ENCODE measurements at regions not wholly inside any gene's neighbourhood (a gene's known extent, or its start where the extent isn't known, plus 50 kb on each side); places are given as distances from the start of the nearest gene placed in this dataset.

GRCh38 chr18:72985686-72986085 lies 117.9 kb upstream of the NETO1 start:
- Mint-ChIP-seq H3K4me1 (no peaks in the 10 kb centered on the region), H3K27ac (no peak overlapping the region), H3K4me3 (no peak overlapping the region), H3K36me3 (ENCODE audit: insufficient read depth in 1 of 3, low read depth in 3 of 3) (no peaks in the 10 kb centered on the region), H3K9me3 (peaks cover 0 to 3% of the 10 kb centered on the region in 2 experiments; a peak in 2 of 5 replicates), H3K27me3 (ENCODE audit: low read depth) (no peaks in the 10 kb centered on the region)
- no CpG with 5 or more reads among the region's 2 CpGs for WGBS (ENCODE audit: extremely low coverage, insufficient read length, low lambda C conversion rate)
- no peaks in the 10 kb centered on the region for H3K27me3 ChIP-seq (ENCODE audit: insufficient read depth, low read length)
- no peak overlapping the region for H4K91ac ChIP-seq (ENCODE audit: insufficient read length, low read depth, low read length)
- H3K9me3 ChIP-seq (ENCODE audit: control insufficient read depth, low read depth, low read length): no peaks in the 10 kb centered on the region
- no peak overlapping the region for H2BK20ac ChIP-seq (ENCODE audit: low read depth, low read length, poor library complexity, severe bottlenecking)
- H3K79me2 ChIP-seq (ENCODE audit: insufficient read depth, low read length): no peaks in the 10 kb centered on the region
- no peak overlapping the region for H2AK5ac ChIP-seq (ENCODE audit: insufficient read length, low read length)
- H3K14ac ChIP-seq (ENCODE audit: insufficient read depth, low read length): no peak overlapping the region
- H4K8ac ChIP-seq (replicated peaks; ENCODE audit: insufficient read length, low read depth, low read length): no peak overlapping the region
- H3K4ac ChIP-seq (ENCODE audit: low read depth, low read length): no peak overlapping the region
- H3K23me2 ChIP-seq (ENCODE audit: insufficient read length, low read depth, low read length, poor library complexity, severe bottlenecking): no peaks in the 10 kb centered on the region
- H3K4me1 ChIP-seq (ENCODE audit: insufficient read depth, low read length): no peaks in the 10 kb centered on the region
- H3K23ac ChIP-seq (ENCODE audit: insufficient read length, low read depth, low read length): no peak overlapping the region
- no peak overlapping the region for H3K4me2 ChIP-seq (ENCODE audit: insufficient read depth, insufficient read length, low read length)
- no peak overlapping the region for H2AFZ ChIP-seq (ENCODE audit: low read length)
- H3K27ac ChIP-seq (ENCODE audit: insufficient read length, low read depth, low read length): no peak overlapping the region
- no peak for TF ChIP-seq CTCF (conservative IDR thresholded peaks at IDR 0.05)
- no peak overlapping the region for H2BK5ac ChIP-seq (ENCODE audit: insufficient read length, low read length)
- no peak overlapping the region for H2BK120ac ChIP-seq (ENCODE audit: low read depth, low read length, poor library complexity, severe bottlenecking)
- no peak overlapping the region for H3K9ac ChIP-seq (ENCODE audit: extremely low read depth, insufficient read length, low read length)
- no peak overlapping the region for H2BK15ac ChIP-seq (ENCODE audit: low read depth, low read length)
- no peaks in the 10 kb centered on the region for H4K20me1 ChIP-seq (ENCODE audit: control insufficient read depth, insufficient read depth, insufficient read length)
- no peaks in the 10 kb centered on the region for H3K79me1 ChIP-seq (ENCODE audit: insufficient read depth, low read depth, low read length, poor library complexity, severe bottlenecking)
- DNase-seq: no peak
- H3T11ph ChIP-seq (ENCODE audit: low read length): no peak overlapping the region
- H2BK12ac ChIP-seq (ENCODE audit: insufficient read length, low read depth, low read length): no peak overlapping the region
- H3K56ac ChIP-seq (ENCODE audit: insufficient read length, low read depth, low read length): no peak overlapping the region
- no peak overlapping the region for H4K5ac ChIP-seq (ENCODE audit: insufficient read length, low read depth, low read length)
- H3K18ac ChIP-seq (ENCODE audit: insufficient read length, low read depth, low read length): no peak overlapping the region

All from H9 (cell line).